Left lung (tissue), 4 donors: ENCODE measurements at regions not wholly inside any gene's neighbourhood (a gene's known extent, or its start where the extent isn't known, plus 50 kb on each side); places are given as distances from the start of the nearest gene placed in this dataset.
A peak's percentile ranks its signal among the peaks of the same experiment; 100 is the strongest.

ENCODE experiments used
- ATAC-seq: fragments of 200-7000 bp; cut with Tn5 transposase; one replicate; pipeline ENCODE4 v1.9.1; 2020; ENCODE audit warnings: moderate library complexity
- DNase-seq, 4 donors: peaks; one replicate each; pipeline ENCODE4 v3.0.0-alpha.2; 2013 to 2020
- H3K27ac ChIP-seq, 2 donors: fragments of 200-600 bp; sonication (generic) in 1 of 2; one replicate each; pipeline versions ENCODE4 v1.5.0 to v1.8.0; 2020 to 2021
- H3K27me3 ChIP-seq, 2 donors: fragments of 200-600 bp; sonication (generic) in 1 of 2; one replicate each; pipeline versions ENCODE4 v1.5.0 to v1.8.0; 2020 to 2021
- H3K36me3 ChIP-seq, 2 donors: fragments of 200-600 bp; sonication (generic) in 1 of 2; one replicate each; pipeline versions ENCODE4 v1.5.0 to v1.8.0; 2020 to 2021
- H3K4me1 ChIP-seq, 2 donors: fragments of 200-600 bp; one replicate each; pipeline ENCODE4 v1.8.0; 2021
- H3K4me3 ChIP-seq, 2 donors: fragments of 200-600 bp; sonication (generic) in 1 of 2; one replicate each; pipeline versions ENCODE4 v1.5.0 to v1.8.0; 2020 to 2021; ENCODE audit warnings: mild to moderate bottlenecking in 1 of 2
- H3K9me3 ChIP-seq, 2 donors: fragments of 200-600 bp; sonication (generic) in 1 of 2; one replicate each; pipeline versions ENCODE4 v1.5.0 to v1.8.0; 2020 to 2021
- CTCF ChIP-seq, 2 donors: fragments of 200-600 bp; sonication (generic) in 1 of 2; IDR thresholded peaks; one replicate each; pipeline versions ENCODE4 v1.5.0 to v1.8.0; 2021; ENCODE audit warnings: antibody characterized with exemption in 2 of 2
- intact Hi-C, 2 donors: fragments of 100-400 bp; cut with DNase I; formaldehyde crosslinking; loops; one replicate each; pipeline versions ENCODE4 v1.11.2 to v1.14.2; 2022
- donor health status: DM: no; HTN: yes; CAD: no.
- donor health status: DM: no; HTN: no; CAD: no.

- intact Hi-C loops: no loop called here
- ATAC-seq: no peak
- H3K27me3 ChIP-seq: peaks cover 0 to 7% of the 10 kb centered on the region in 2 donors
Observed at GRCh38 chr18:47334966-47335365, 83.5 kb upstream of the SKOR2 start.

GRCh38 chr18:47333926-47334635 is 82.6 kb upstream of the SKOR2 start:
- no peak overlapping the region for H3K27ac ChIP-seq
- peaks cover 0 to 7% of the 10 kb centered on the region in 2 donors for H3K27me3 ChIP-seq
- TF ChIP-seq CTCF (IDR thresholded peaks at IDR 0.05): no peak
- H3K4me3 ChIP-seq: no peak overlapping the region
- ATAC-seq (no peak), DNase-seq (no peak)
- intact Hi-C loops: no loop called here
- H3K4me1 ChIP-seq: no peaks in the 10 kb centered on the region
- H3K36me3 ChIP-seq: no peaks in the 10 kb centered on the region
- H3K9me3 ChIP-seq: no peaks in the 10 kb centered on the region

More at GRCh38 chr18:47334966-47335365, 83.5 kb upstream of the SKOR2 start:
- H3K9me3 ChIP-seq: no peaks in the 10 kb centered on the region
- TF ChIP-seq CTCF (IDR thresholded peaks at IDR 0.05): no peak
- H3K4me1 ChIP-seq: no peaks in the 10 kb centered on the region
- H3K27ac ChIP-seq: no peak overlapping the region
- no peak overlapping the region for H3K4me3 ChIP-seq
- H3K36me3 ChIP-seq: no peaks in the 10 kb centered on the region
- no peak for DNase-seq

- no peak for TF ChIP-seq CTCF (IDR thresholded peaks at IDR 0.05)
- Histone ChIP-seq H3K27me3 (peaks cover 0 to 7% of the 10 kb centered on the region in 2 donors), H3K4me3 (no peak overlapping the region), H3K36me3 (no peaks in the 10 kb centered on the region), H3K27ac (no peak overlapping the region), H3K4me1 (no peaks in the 10 kb centered on the region), H3K9me3 (no peaks in the 10 kb centered on the region)
- intact Hi-C loops: no loop called here
- DNase-seq: no peak
- no peak for ATAC-seq
Observed at GRCh38 chr18:47331641-47332040, 80.2 kb upstream of the SKOR2 start.

- Histone ChIP-seq H3K9me3 (no peaks in the 10 kb centered on the region), H3K4me1 (no peaks in the 10 kb centered on the region), H3K4me3 (no peak overlapping the region), H3K36me3 (no peaks in the 10 kb centered on the region), H3K27ac (no peak overlapping the region), H3K27me3 (peaks cover 0 to 7% of the 10 kb centered on the region in 2 donors)
- no peak for ATAC-seq
- DNase-seq: no peak
- TF ChIP-seq CTCF (IDR thresholded peaks at IDR 0.05): no peak
- intact Hi-C loops: no loop called here
Observed at GRCh38 chr18:47331026-47331425, 79.6 kb upstream of the SKOR2 start.

- H3K9me3 ChIP-seq: no peaks in the 10 kb centered on the region
- no peaks in the 10 kb centered on the region for H3K4me1 ChIP-seq
- ATAC-seq: peak; percentile 54
- no peaks in the 10 kb centered on the region for H3K27me3 ChIP-seq
- TF ChIP-seq CTCF (IDR thresholded peaks at IDR 0.05): no peak
- H3K36me3 ChIP-seq: no peaks in the 10 kb centered on the region
- no peak for DNase-seq
- intact Hi-C loops: no loop called here
- H3K4me3 ChIP-seq: no peak overlapping the region
- H3K27ac ChIP-seq: no peak overlapping the region
Observed at GRCh38 chr18:47323158-47323557, 71.7 kb upstream of the SKOR2 start.
